Lower lobe of right lung (tissue), 2 donors: ENCODE measurements at regions not wholly inside any gene's neighbourhood (a gene's known extent, or its start where the extent isn't known, plus 50 kb on each side); places are given as distances from the start of the nearest gene placed in this dataset.
A peak's percentile ranks its signal among the peaks of the same experiment; 100 is the strongest.

Experiments
- ATAC-seq, 2 donors: fragments of 200-7000 bp; cut with Tn5 transposase; one replicate each; pipeline ENCODE4 v1.9.1; 2020 to 2022; ENCODE audit warnings: mild to moderate bottlenecking in 2 of 2, moderate library complexity in 2 of 2
- DNase-seq: peaks from one replicate; pipeline ENCODE4 v3.0.0-alpha.2; 2020
- H3K27ac ChIP-seq: fragments of 200-600 bp; one replicate; pipeline ENCODE4 v1.8.0; 2022
- H3K27me3 ChIP-seq: fragments of 200-600 bp; one replicate; pipeline ENCODE4 v1.8.0; 2022; ENCODE audit warnings: low read depth
- H3K36me3 ChIP-seq: fragments of 200-600 bp; one replicate; pipeline ENCODE4 v1.8.0; 2022; ENCODE audit warnings: mild to moderate bottlenecking
- H3K4me1 ChIP-seq: fragments of 200-600 bp; one replicate; pipeline ENCODE4 v1.8.0; 2022
- H3K4me3 ChIP-seq: fragments of 200-600 bp; one replicate; pipeline ENCODE4 v1.8.0; 2022; ENCODE audit warnings: mild to moderate bottlenecking
- H3K9me3 ChIP-seq: fragments of 200-600 bp; one replicate; pipeline ENCODE4 v1.8.0; 2022
- CTCF ChIP-seq: fragments of 200-600 bp; IDR thresholded peaks from one replicate; pipeline ENCODE4 v1.8.0; 2022; ENCODE audit warnings: antibody characterized with exemption, mild to moderate bottlenecking
- intact Hi-C: fragments of 100-400 bp; cut with DNase I; formaldehyde crosslinking; loops from one replicate; pipeline ENCODE4 v1.11.0; 2022
- donor health status: DM: no; HTN: yes; CAD: no; lungs with severe emphysema.

GRCh38 chr2:41854227-41854626 is 193.6 kb upstream of the PKDCC start:
- Histone ChIP-seq H3K4me3 (no peak overlapping the region), H3K36me3 (no peaks in the 10 kb centered on the region), H3K27ac (no peak overlapping the region), H3K4me1 (no peaks in the 10 kb centered on the region), H3K27me3 (no peaks in the 10 kb centered on the region), H3K9me3 (no peaks in the 10 kb centered on the region)
- no peak for TF ChIP-seq CTCF
- DNase-seq (no peak), ATAC-seq (no peak)
- intact Hi-C loops: loop anchor here (10.0 kb wide), 1 partner anchor 231 kb away; no protein-coding TSS in a partner anchor

- DNase-seq: no peak
- no peaks in the 10 kb centered on the region for H3K9me3 ChIP-seq
- no peaks in the 10 kb centered on the region for H3K4me1 ChIP-seq
- no peak for TF ChIP-seq CTCF
- intact Hi-C loops: loop anchor here (10.0 kb wide), 1 partner anchor 228 kb away; no protein-coding TSS in a partner anchor
- ATAC-seq: no peak
- H3K27me3 ChIP-seq: no peaks in the 10 kb centered on the region
- no peaks in the 10 kb centered on the region for H3K36me3 ChIP-seq
- no peak overlapping the region for H3K4me3 ChIP-seq
- no peak overlapping the region for H3K27ac ChIP-seq
Measured at GRCh38 chr2:41856946-41857345, 190.9 kb upstream of the PKDCC start.

- ATAC-seq (peak; percentile 41 to 76), DNase-seq (no peak)
- H3K36me3 ChIP-seq: no peaks in the 10 kb centered on the region
- no peaks in the 10 kb centered on the region for H3K27me3 ChIP-seq
- H3K27ac ChIP-seq: no peak overlapping the region
- H3K9me3 ChIP-seq: no peaks in the 10 kb centered on the region
- no peak overlapping the region for H3K4me3 ChIP-seq
- no peak for TF ChIP-seq CTCF
- H3K4me1 ChIP-seq: no peaks in the 10 kb centered on the region
- intact Hi-C loops: loop anchor here (10.0 kb wide), 1 partner anchor 225 kb away; no protein-coding TSS in a partner anchor
Measured at GRCh38 chr2:41859615-41860514, 188.0 kb upstream of the PKDCC start.

- no peaks in the 10 kb centered on the region for H3K27me3 ChIP-seq
- no peaks in the 10 kb centered on the region for H3K36me3 ChIP-seq
- DNase-seq (no peak), ATAC-seq (peak; percentile 70 to 79)
- TF ChIP-seq CTCF: no peak
- no peak overlapping the region for H3K4me3 ChIP-seq
- no peak overlapping the region for H3K27ac ChIP-seq
- intact Hi-C loops: no loop called here
- H3K4me1 ChIP-seq: no peaks in the 10 kb centered on the region
- H3K9me3 ChIP-seq: no peaks in the 10 kb centered on the region
Measured at GRCh38 chr2:41863062-41863461, 184.8 kb upstream of the PKDCC start.

- DNase-seq (no peak), ATAC-seq (no peak)
- H3K27me3 ChIP-seq: no peaks in the 10 kb centered on the region
- H3K36me3 ChIP-seq: no peaks in the 10 kb centered on the region
- no peaks in the 10 kb centered on the region for H3K9me3 ChIP-seq
- H3K4me3 ChIP-seq: no peak overlapping the region
- no peak overlapping the region for H3K27ac ChIP-seq
- intact Hi-C loops: no loop called here
- no peaks in the 10 kb centered on the region for H3K4me1 ChIP-seq
- TF ChIP-seq CTCF: no peak
Measured at GRCh38 chr2:41865263-41865662, 182.6 kb upstream of the PKDCC start.
